Stimulated activated CD4-positive, alpha-beta T cell treated with anti-CD3 and anti-CD28 coated beads, Interleukin-15, amount 100 ng/mL, for 48 hours (primary cell): ENCODE measurements at regions not wholly inside any gene's neighbourhood (a gene's known extent, or its start where the extent isn't known, plus 50 kb on each side); places are given as distances from the start of the nearest gene placed in this dataset.

Experiments
- DNase-seq, 2 donors: peaks; one replicate each; pipeline ENCODE4 v3.0.0-alpha.2; 2020; ENCODE audit warnings: low read depth in 2 of 2

- DNase-seq, result no peak
Observed at GRCh38 chr6:4589295-4589694, 186.9 kb upstream of the CDYL start.

GRCh38 chr6:4588581-4588980, 187.6 kb upstream of the CDYL start:
- no peak for DNase-seq

- no peak for DNase-seq
Observed at GRCh38 chr6:4588163-4588562, 188.0 kb upstream of the CDYL start.

- DNase-seq, result no peak
Observed at GRCh38 chr6:4587171-4587570, 189.0 kb upstream of the CDYL start.

GRCh38 chr6:4586469-4586859, 189.7 kb upstream of the CDYL start:
- DNase-seq, result no peak

- DNase-seq, result no peak
Observed at GRCh38 chr6:4585682-4586468, 190.3 kb upstream of the CDYL start.

- DNase-seq, result no peak
Observed at GRCh38 chr6:4584801-4585200, 191.4 kb upstream of the CDYL start.

GRCh38 chr6:4582506-4583417, 193.4 kb upstream of the CDYL start:
- no peak for DNase-seq

GRCh38 chr6:4581468-4582385, 194.5 kb upstream of the CDYL start:
- no peak for DNase-seq

- DNase-seq, result no peak
Observed at GRCh38 chr6:4580361-4580760, 195.8 kb upstream of the CDYL start.

- DNase-seq, result no peak
Observed at GRCh38 chr6:4577406-4577805, 198.8 kb upstream of the CDYL start.

GRCh38 chr6:4575714-4576113, 200.5 kb upstream of the CDYL start:
- DNase-seq, result no peak

- DNase-seq, result no peak
Observed at GRCh38 chr6:4574007-4574406, 202.2 kb upstream of the CDYL start.

GRCh38 chr6:4571011-4571410, 205.2 kb upstream of the CDYL start:
- DNase-seq, result no peak

- DNase-seq, result no peak
Observed at GRCh38 chr6:4568138-4568537, 208.1 kb upstream of the CDYL start.

GRCh38 chr6:4567141-4567540, 209.1 kb upstream of the CDYL start:
- no peak for DNase-seq

GRCh38 chr6:4565301-4566250, 210.6 kb upstream of the CDYL start:
- no peak for DNase-seq

GRCh38 chr6:4564801-4565271, 211.4 kb upstream of the CDYL start:
- no peak for DNase-seq

- no peak for DNase-seq
Observed at GRCh38 chr6:4563877-4564276, 212.3 kb upstream of the CDYL start.

- no peak for DNase-seq
Observed at GRCh38 chr6:4563156-4563555, 213.0 kb upstream of the CDYL start.
